ENCODE measurements at regions not wholly inside any gene's neighbourhood (a gene's known extent, or its start where the extent isn't known, plus 50 kb on each side); places are given as distances from the start of the nearest gene placed in this dataset.

DNA sequence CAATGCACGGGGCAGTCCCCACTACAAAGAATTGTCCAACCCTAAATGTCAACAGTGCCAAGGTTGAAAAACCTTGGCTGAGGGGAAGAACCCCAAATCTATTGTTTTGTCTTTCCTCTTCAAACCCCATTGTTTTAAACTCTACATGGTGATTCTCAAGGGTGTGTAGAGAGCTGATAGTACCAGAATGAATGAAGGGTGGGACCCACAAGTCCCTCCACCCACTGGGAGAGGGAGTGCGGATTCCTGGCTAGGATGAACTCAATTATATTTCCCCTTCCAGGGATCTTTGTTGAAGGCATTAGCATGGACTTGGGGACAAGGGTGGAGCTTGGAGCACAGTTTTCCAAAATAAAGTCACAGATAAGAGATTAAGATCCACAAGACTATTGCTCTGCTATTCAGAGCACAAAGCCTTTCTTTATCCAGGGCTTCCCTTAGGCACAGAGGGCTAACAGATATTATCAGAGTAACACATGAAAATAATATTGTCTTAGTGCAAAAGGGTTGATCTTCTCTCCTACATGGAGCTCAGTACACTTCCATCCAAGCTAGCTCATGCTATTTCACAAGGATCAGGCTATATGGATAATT lies 755.1 kb upstream of the TBX3 start:
- H2BK5ac ChIP-seq (ENCODE audit: low read depth, low read length): no peak overlapping the region
- FAIRE-seq: no peak
- WGBS, 2 experiments (ENCODE audit: extremely low coverage in 1 of 2, insufficient coverage in 1 of 2, insufficient read length in 1 of 2, insufficient replicate concordance in 2 of 2, low coverage in 1 of 2, low lambda C conversion rate in 2 of 2, missing lambda C conversion rate in 1 of 2): 97% methylated on average over 2 of the region's 2 CpGs; no CpG with 5 or more reads in 1 of the 2 experiments
- H3K4me2 ChIP-seq (ENCODE audit: insufficient read depth in 1 of 2, low read depth in 2 of 2, low read length in 2 of 2): no peak overlapping the region
- no peaks in the 10 kb centered on the region for H3K79me1 ChIP-seq (ENCODE audit: low read depth, low read length)
- DNase-seq (ENCODE audit: low read depth in 1 of 2, low spot score in 2 of 2): no peak
- no peaks in the 10 kb centered on the region for H3K9me3 ChIP-seq (ENCODE audit: insufficient read depth in 2 of 2, low read depth in 1 of 2, low read length in 1 of 2)
- H2BK20ac ChIP-seq (ENCODE audit: low read length): no peak overlapping the region
- POLR2A ChIA-PET (ENCODE audit: partially characterized antibody): no interaction called here
- no peak overlapping the region for H4K8ac ChIP-seq (ENCODE audit: extremely low read depth, insufficient read depth, low read length)
- no peaks in the 10 kb centered on the region for H4K20me1 ChIP-seq (replicated peaks in 1 of 2; ENCODE audit: control insufficient read depth in 1 of 2, insufficient read depth in 2 of 2, low read length in 2 of 2)
- no peak overlapping the region for H2AFZ ChIP-seq (ENCODE audit: low read length)
- no peak overlapping the region for H3K4ac ChIP-seq (replicated peaks; ENCODE audit: insufficient read length, low read depth, low read length)
- H2BK15ac ChIP-seq (ENCODE audit: low read length): no peak overlapping the region
- H4K5ac ChIP-seq (ENCODE audit: insufficient read length, low read depth, low read length): no peak overlapping the region
- H3K18ac ChIP-seq (ENCODE audit: extremely low read depth, low read length): no peak overlapping the region
- H3K23me2 ChIP-seq (ENCODE audit: low read depth, low read length): peaks cover 2% of the 10 kb centered on the region; the same call in 1 of the 2 replicates
- CTCF ChIA-PET (ENCODE audit: partially characterized antibody): interaction anchor here (1.0 to 1.8 kb wide), 3 partner anchors 9 to 18 kb away, joined by 3 to 4 read pairs (median 4); no protein-coding TSS in a partner anchor
- H3K27ac ChIP-seq (ENCODE audit: low read depth, low read length): no peak overlapping the region
- no peak overlapping the region for H3K23ac ChIP-seq (ENCODE audit: insufficient read length)
- H3K9ac ChIP-seq (replicated peaks in 1 of 4; ENCODE audit: extremely low read depth in 1 of 4, low read depth in 3 of 4, low read length in 3 of 4): no peak overlapping the region
- no peaks in the 10 kb centered on the region for H3K36me3 ChIP-seq (ENCODE audit: control insufficient read depth in 2 of 4, insufficient read depth in 4 of 4, low read length in 3 of 4)
- no peak overlapping the region for H2AK5ac ChIP-seq (ENCODE audit: low read depth, low read length)
- peaks cover 0 to 8% (median 5%) of the 10 kb centered on the region in 4 experiments; a peak in 4 of 7 replicates for H3K4me1 ChIP-seq (replicated peaks in 1 of 4; ENCODE audit: control insufficient read depth in 3 of 4, insufficient read depth in 4 of 4, low read length in 3 of 4)
- no peak overlapping the region for H2BK12ac ChIP-seq (ENCODE audit: low read depth, low read length)
- no peaks in the 10 kb centered on the region for H3K27me3 ChIP-seq (replicated peaks in 1 of 4; ENCODE audit: control insufficient read depth in 3 of 4, extremely low read depth in 1 of 4, insufficient read depth in 3 of 4, low read length in 3 of 4)
- no peak overlapping the region for H2BK120ac ChIP-seq (replicated peaks; ENCODE audit: low read depth, low read length)
- no peak overlapping the region for H3K4me3 ChIP-seq (ENCODE audit: extremely low read depth in 1 of 4, insufficient read depth in 2 of 4, low read depth in 3 of 4, low read length in 4 of 4)
- no peak overlapping the region for H3K56ac ChIP-seq (replicated peaks; ENCODE audit: insufficient read length, low read depth, low read length)
- H4K91ac ChIP-seq (replicated peaks; ENCODE audit: insufficient read length, low read length): no peak overlapping the region
- no peak overlapping the region for H3K14ac ChIP-seq (ENCODE audit: insufficient read length)
- no peaks in the 10 kb centered on the region for H3K79me2 ChIP-seq (ENCODE audit: control insufficient read depth in 1 of 2, insufficient read depth in 2 of 2, low read length in 2 of 2)
- TF ChIP-seq ASH2L (IDR thresholded peaks at IDR 0.05; ENCODE audit: low read length) (no peak), HDAC6 (IDR thresholded peaks at IDR 0.05; ENCODE audit: low read depth, low read length) (no peak), E2F6 (IDR thresholded peaks at IDR 0.05) (no peak), YY1 (IDR thresholded peaks at IDR 0.05; ENCODE audit: low read depth, low read length) (no peak)

Measured in H1 (cell line).